PFSK-1 (cell line): ENCODE measurements at regions not wholly inside any gene's neighbourhood (a gene's known extent, or its start where the extent isn't known, plus 50 kb on each side); places are given as distances from the start of the nearest gene placed in this dataset.

Source experiments
- FOXP2 ChIP-seq: optimal IDR thresholded peaks from 2 replicates; pipeline ENCODE3; 2011; ENCODE audit warnings: borderline replicate concordance, control low read depth, inconsistent platforms; ENCODE audit not compliant: insufficient read depth; ENCODE audit errors: extremely low read length, extremely low read depth
- POLR2AphosphoS5 ChIP-seq: IDR thresholded peaks from 2 replicates; pipeline ENCODE4 v1.6.1; 2012; ENCODE audit warnings: low read depth, mild to moderate bottlenecking, control low read depth, low read length, moderate library complexity
- REST ChIP-seq, 2 experiments: IDR thresholded peaks; 2 replicates each; pipeline versions ENCODE4 v1.6.1 to v1.8.0; 2011 to 2012; ENCODE audit warnings: low read depth in 2 of 2, low read length in 2 of 2, control low read depth in 1 of 2, inconsistent platforms in 1 of 2, mild to moderate bottlenecking in 1 of 2, moderate library complexity in 1 of 2; ENCODE audit not compliant: insufficient read depth in 1 of 2
- SIN3A ChIP-seq: IDR thresholded peaks from 2 replicates; pipeline ENCODE4 v1.6.1; 2012; ENCODE audit warnings: mild to moderate bottlenecking, low read length, moderate library complexity, borderline replicate concordance; ENCODE audit not compliant: insufficient read depth
- TAF1 ChIP-seq: IDR thresholded peaks from 2 replicates; pipeline ENCODE4 v1.6.1; 2012; ENCODE audit warnings: low read length, control low read depth, borderline replicate concordance; ENCODE audit not compliant: insufficient read depth

- TF ChIP-seq POLR2AphosphoS5 (no peak), FOXP2 (no peak)
Measured at GRCh38 chr5:82738681-82739269, 338.4 kb downstream of the TMEM167A start.

GRCh38 chr5:82735160-82735789 lies 341.9 kb downstream of the TMEM167A start:
- TF ChIP-seq SIN3A (no peak), REST (IDR thresholded peaks at IDR 0.05; ENCODE audit: insufficient read depth in 1 of 2, low read depth in 2 of 2, low read length in 2 of 2) (no peak), POLR2AphosphoS5 (no peak), TAF1 (no peak), FOXP2 (no peak)

GRCh38 chr5:82734347-82734746 lies 342.8 kb downstream of the TMEM167A start:
- TF ChIP-seq TAF1: no peak
- TF ChIP-seq REST (IDR thresholded peaks at IDR 0.05; ENCODE audit: insufficient read depth in 1 of 2, low read depth in 2 of 2, low read length in 2 of 2): no peak
- TF ChIP-seq POLR2AphosphoS5: no peak
- no peak for TF ChIP-seq FOXP2
- TF ChIP-seq SIN3A: no peak

- TF ChIP-seq POLR2AphosphoS5: no peak
- TF ChIP-seq FOXP2: no peak
- no peak for TF ChIP-seq TAF1
- TF ChIP-seq REST (IDR thresholded peaks at IDR 0.05; ENCODE audit: insufficient read depth in 1 of 2, low read depth in 2 of 2, low read length in 2 of 2): no peak
- no peak for TF ChIP-seq SIN3A
Measured at GRCh38 chr5:82730913-82731312, 346.3 kb downstream of the TMEM167A start.

GRCh38 chr5:82728926-82729702 lies 348.1 kb downstream of the TMEM167A start:
- TF ChIP-seq FOXP2 (no peak), SIN3A (no peak), POLR2AphosphoS5 (no peak), REST (IDR thresholded peaks at IDR 0.05; ENCODE audit: insufficient read depth in 1 of 2, low read depth in 2 of 2, low read length in 2 of 2) (no peak), TAF1 (no peak)
